ENCODE measurements at regions not wholly inside any gene's neighbourhood (a gene's known extent, or its start where the extent isn't known, plus 50 kb on each side); places are given as distances from the start of the nearest gene placed in this dataset.
A peak's percentile ranks its signal among the peaks of the same experiment; 100 is the strongest.
"Not testable (repeated sequence)": the region's sequence is repeated elsewhere in the genome, so short reads cannot be mapped to it uniquely, and the experiment has no call there.

DNA sequence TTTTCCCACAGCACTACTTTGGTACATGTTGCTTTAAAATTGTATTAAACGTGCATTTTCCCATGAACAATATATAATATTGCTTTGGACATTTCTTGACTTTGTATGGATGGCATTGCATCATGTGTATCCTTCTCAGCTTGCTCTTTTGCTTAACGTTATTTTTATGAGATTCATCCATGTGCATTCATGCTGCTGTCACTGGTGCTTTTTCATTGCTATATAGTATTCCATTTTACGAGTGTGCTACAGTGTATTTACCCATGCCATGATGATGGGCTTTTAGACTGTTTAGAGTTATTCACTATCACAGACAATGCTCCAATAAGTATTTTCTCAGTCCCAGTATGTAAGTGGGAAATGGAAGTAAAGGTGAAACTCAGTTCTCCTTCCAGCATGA, 195.2 kb upstream of the COX10 start:
- no peak for DNase-seq

DNA sequence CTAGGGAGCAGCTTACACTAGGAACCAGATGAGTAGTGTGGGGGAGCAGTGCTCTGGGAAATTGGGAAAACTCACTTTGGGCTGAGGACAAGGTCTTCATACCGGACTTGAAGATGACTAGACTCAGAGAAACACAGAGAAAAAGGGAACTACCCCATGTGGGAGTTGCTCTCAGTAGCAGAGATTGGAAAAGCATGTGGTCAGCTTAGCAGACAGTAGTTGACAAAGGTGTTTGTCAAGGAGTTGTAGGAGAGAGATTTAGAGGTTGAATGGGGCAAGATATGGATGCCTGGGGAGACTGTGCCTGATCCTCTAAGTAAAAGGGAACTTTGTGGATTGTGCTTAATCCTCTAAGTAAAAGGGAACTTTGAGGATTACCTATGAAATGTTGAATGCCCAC, 194.5 kb upstream of the COX10 start:
- no peak for DNase-seq

DNA sequence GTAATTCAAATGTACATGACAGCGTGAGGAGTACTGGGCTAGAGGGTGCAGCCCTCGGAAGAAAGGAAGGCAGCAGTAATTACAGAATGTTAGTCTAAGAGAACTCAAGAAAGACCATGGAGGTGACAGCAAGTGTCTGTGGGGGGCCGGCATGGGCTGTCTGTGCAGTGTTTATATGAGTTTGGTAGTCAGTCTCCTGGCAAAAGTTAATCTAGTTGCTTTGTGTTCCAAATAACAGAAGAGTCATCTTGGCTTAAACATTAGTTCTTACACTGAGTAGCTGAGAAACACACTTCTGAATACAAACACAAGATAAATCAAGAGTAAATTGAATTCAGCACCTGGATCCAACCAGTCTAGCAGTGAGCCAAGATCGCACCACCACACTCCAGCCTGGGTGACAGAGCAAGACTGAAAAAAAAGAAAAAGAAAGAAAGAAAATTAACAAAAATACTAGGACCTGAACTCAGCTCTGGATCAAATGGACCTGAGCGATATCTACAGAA, 189.3 kb upstream of the COX10 start:
- no peak for DNase-seq

DNA sequence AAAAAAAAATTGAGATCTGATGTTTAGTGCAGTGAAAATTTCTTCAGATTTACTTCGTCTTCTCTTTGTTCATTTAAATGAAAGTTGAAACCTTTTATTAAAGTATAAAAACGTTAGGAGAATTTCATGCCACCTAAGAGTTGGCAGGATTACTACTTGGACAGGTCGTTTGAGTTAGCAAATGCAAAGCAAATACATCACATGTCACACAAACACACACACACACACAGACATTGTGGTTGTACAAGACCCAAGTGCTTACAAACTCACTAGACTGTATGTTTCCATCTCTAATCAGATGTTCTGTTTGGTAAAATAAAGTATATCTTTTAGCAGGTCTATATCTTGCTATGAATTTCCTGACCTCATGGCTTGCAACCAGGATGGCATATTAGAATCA, 185.6 kb upstream of the COX10 start:
- DNase-seq, result no peak

DNA sequence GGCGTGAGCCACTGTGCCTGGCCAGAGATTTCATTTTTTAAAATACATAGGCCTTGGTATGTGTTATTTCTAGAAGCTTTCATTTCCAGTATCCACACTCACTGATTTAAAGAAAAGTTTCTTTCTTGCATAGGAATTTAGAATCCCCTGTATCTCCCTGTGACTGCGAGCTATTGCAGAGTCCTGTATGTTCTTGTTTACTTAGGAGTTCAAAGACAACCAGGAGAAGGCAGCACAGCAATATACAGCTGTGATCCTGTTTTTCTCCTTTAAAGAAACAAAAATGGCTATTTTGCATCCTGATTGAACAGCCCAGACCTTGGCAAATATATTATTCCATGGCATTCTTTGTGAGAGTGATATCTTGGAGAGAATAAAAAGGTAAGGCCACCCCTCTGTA, 185.0 kb upstream of the COX10 start:
- DNase-seq, result no peak

DNA sequence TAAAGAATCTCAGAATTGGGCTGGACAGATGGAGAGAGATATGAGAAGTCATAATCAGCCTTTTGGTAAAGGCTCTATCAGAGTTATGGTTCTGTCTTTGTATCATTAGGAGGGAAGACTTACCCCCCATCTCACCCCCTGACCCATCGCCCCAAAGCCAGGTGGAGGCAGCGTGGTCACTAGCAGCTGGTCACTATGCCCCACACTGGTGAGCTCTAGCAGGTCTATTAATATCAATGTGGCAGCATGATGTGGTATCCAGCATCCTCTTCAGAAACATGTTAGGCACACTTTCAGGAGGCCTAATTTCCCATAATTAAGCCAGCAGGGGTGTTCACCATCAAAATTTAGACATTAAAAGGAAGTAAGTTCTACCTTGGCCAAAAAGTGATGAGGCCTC, 183.8 kb upstream of the COX10 start:
- DNase-seq, result no peak

DNA sequence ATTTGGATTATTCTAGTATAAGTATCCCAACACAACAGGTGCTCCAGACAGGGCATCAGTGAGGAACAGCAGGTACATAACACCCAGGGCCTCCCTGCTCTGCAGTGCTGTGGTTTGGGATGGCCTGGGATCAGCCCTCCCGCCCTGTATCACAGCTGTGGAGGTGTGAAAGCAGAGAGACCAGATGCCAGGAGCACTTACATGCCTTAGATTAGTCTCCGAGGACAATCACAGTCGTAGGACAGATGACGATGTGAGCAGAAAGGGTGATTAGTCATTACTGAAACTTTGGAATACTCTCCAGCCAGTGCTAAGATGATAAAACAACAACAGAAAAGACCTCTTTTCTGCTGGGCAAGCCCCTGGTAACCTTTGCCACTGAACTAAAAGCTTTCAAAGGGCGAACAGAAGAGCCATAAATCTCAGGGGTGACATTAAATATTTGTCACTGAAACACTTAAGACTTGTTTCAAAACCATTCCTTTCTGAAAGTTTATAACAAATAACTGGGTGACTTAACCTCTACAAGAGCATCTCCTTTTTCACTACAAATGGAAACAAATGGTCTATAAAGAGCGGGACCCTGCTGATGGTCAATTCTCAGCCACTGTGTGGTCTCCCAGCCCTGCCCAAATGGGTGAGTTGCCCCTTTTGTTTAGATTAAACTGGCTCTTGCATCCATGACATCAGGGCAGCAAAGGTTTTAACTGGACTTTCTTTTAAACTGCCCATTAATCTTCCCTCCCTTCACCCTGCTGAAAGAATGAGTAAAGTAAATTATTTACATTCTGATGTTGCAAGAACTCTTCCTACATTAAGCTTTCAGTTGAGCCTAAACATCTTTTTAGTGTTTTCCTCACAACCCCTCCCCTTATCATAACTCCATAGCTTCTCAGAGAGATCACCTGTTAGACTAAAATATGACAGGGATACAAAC, 183.1 kb upstream of the COX10 start:
- no peak for DNase-seq

DNA sequence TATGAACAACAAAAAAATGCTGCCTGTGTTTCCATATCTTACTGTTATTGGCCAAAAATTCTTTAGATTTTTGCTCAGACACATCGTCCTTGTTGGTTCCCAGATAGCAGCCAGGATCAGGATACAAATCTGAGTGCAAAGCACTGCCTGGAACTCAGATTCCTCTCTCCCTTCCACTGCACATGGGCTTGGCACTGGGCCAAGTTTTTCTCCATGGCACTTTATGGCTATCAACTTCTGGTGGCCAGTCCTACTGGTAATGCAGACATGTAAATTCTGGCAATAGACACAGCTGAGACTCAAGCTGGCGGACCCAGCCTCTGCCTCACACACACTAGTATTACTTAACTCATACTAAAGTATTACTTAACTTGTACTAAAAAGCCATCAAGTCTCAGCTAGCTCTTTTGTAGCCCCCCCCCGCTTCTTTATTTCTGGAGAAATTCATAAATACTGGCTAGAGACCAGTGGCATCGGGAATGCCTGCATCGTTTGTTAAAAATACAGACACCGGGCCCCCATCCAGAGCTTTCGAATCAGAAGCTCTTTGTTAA, 181.2 kb upstream of the COX10 start:
- DNase-seq, result no peak

DNA sequence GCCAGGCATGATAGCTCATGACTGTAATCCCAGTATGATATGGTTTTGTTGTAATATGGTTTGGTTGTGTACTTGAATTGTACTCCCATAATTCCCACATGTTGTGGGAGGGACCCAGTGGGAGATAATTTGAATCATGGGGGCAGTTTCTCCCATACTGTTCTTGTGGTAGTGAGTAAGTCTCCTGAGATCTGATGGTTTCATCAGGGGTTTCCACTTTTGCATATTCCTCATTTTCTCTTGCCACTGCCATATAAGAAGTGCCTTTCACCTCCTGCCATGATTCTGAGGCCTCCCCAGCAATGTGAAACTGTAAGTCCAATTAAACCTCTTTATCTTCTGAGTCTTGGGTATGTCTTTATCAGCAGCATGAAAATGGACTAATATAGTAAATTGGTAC, 160.3 kb upstream of the COX10 start:
- not testable (repeated sequence) for DNase-seq

DNA sequence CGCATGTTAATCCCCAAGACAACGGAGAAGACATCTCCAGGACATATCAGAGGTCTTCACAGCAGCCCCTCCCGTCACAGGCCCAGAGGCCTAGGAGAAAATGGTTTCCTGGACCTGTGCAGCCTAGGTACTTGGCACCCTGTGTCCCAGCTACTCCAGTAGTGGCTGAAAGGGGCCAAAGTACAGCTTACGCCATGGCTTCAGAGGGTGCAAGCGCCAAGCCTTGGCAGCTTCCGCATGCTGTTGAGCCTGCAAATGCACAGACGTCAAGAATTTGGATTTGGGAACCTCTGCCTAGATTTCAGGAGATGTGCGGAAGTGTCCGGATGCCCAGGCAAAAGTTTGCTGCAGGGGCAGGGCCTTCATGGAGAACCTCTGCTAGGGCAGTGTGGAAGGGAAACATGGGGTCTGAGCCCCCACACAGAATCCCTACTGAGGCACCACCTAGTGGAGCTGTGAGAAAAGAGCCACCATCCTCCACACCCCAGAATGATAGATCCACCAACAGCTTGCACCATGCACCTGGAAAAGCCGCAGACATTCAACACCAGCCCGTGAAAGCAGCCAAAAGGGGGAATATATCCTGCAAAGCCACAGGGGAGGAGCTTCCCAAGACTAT, 159.3 kb upstream of the COX10 start:
- no peak for DNase-seq

DNA sequence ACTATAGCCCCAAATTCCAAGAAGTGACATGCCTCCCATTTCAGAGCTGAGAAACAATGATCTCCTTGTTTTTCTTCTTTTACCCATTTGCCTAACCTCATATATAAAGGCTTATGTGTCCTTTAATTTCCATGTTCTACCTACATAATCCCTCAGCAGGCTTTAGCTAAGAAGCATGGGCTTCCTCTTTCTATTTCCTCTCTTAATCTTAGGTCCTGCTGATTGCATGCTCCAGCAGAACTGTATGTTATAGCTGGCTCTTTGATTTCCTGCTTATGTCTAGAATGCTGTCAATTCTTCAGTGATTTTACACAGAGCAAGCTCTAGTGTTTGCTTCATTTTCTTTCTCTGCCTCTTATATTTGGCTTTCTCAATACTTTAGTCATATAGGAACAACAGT, 151.7 kb upstream of the COX10 start:
- DNase-seq, result no peak

DNA sequence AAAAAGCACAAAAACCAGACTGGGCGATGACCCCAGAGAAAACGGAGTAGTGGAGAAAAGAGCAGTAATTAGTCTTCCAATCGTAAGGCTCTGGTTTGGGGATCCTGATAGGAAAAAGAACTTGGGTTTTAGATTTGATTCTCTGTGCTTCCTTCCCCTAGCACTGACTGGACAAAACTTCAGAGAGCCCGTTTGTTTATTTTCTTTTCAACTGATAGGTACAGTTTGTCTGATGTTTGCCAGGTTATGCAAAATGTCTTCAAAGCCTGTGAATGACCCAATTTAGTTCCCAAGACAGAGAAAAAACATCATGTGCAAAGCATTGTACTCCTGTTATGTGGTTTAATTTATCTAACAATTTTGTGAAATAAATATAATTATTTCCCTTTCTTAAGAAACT, 151.1 kb upstream of the COX10 start:
- DNase-seq, result no peak

DNA sequence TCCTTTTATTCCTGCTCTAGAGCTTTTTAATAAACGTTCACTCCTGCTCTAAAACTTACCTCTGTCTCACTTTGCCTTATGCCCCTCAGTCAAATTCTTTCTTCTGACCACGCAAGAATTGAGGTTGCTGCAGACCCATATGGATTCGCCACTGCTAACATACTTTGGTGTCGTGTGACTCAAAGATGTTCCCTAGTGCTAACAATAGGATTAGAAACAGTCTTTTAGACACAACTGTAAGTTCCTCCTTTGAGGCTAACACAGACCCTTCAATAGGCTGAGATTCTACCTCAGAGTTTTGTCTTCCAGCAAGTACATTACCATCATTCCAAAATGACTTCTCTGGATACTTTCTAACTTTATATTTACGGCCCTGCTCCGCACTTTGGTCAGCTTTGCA, 149.5 kb upstream of the COX10 start:
- DNase-seq, result no peak

DNA sequence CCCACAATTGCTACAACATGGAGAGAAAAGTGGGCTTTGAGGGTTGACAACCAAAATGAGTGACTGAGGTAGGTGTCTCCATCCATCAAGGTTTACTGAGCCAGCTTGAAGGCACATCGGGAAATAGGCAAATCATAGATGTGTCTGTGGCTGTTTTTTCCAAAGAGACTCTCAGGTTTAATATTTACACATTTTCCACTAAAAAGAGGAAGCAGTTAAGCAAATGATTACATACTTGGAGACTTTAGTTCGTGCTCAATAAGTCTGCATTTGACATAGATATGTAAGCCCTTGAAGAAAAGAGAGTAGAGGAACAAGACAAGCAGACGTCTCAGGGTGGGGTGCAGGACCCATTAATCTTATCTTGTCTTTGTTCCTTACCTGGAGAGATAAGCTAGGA, 148.9 kb upstream of the COX10 start:
- no peak for DNase-seq

DNA sequence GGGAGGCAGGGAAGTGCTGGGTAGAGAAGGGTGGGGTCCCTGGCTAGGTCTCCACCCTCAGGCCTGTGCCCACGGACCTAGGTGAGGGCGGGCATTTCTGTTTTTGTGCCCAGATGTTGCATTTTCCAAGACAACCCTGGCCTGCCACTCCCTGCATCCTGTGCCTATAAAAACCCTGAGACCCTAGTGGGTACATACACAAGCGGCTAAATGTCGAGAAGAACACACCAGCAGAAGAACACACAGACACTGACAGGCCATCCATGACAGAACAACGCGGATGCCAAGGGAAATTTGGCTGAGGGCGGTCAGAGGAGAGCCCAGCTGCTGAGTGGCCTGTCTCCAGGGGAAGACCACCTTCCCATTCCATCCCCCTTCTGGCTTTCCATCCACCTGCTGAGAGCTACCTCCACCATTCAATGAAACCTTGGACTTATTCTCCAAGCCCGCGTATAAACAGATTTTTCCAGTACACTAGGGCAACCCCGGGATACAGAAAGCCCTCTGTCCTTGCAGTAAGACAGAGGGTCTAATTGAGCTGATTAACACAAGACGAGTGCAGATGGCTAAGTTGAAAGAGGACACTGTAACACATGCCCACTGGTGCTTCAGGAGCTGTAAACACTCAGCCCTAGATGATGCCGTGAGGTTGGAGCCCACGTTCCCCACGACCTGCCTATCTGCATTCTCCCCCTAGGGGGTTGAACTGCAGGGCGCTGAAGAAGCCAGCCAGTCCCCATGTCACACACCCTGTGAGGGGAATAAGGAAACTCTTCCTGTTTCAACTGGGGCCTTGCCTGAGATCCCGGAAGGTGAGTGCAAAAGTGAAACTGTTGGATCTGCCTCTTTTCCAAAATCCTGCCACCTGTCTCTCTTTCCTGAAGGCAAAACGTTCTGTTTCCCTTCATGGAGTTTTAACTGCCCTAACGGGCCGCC, 147.2 kb upstream of the COX10 start:
- no peak for DNase-seq

DNA sequence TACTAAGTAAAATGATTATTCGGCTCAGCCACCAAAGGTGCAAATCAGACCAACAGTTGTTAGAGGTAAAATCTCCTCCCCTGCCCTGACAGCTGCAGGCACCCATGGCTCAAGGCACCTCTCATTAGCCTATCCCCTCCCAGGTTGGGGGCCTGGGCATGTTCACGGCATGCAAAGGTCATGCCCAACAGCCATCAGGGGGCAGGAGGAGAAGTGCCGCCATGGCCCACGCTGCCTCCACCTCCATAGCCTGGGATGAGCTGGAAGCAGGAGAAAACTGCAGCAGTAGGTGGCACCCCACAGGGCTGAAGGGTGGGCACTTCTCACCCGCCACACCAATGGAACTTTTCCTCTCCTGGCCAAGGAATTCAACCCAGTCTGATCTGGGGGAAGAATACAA, 146.4 kb upstream of the COX10 start:
- no peak for DNase-seq

DNA sequence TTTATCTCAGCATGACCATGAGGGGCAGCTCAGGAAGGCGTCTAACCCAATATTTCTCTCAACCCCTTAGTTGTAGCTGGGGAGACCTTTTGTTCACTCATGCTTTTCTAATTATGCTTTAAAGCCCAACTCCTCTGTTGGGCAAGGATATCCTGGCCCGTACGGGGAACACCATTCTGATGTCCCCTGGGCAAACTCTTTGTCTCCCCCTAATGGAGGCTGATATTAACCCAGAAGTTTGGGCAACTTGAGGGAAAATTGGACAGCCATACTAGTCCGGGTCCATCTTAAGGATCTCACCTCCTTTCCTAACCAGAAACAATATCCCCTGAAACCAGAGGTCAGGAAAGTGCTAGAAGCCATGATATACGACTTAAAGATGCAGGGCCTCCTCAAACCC, 143.7 kb upstream of the COX10 start:
- DNase-seq, result no peak

DNA sequence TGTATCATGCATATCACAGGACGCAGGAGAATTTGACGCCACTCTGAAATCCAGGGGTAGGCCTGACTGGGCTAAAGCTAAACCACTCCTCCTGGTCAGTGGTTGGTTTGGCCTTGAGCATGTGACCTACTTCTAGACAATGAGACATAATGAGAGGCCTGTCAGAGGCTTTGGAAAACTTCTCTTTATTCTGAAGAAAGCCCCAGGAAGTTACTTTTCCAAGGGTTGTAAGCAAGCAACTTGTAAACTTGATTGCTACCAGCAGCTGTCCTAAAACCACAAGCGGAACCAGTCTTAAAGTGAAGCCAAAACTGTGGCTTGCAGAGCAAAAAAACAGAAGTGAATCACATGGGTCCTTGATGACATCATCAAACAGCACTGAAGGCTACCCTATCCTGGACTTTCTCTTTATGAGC, 138.2 kb upstream of the COX10 start:
- DNase-seq, result peak; percentile 33

DNA sequence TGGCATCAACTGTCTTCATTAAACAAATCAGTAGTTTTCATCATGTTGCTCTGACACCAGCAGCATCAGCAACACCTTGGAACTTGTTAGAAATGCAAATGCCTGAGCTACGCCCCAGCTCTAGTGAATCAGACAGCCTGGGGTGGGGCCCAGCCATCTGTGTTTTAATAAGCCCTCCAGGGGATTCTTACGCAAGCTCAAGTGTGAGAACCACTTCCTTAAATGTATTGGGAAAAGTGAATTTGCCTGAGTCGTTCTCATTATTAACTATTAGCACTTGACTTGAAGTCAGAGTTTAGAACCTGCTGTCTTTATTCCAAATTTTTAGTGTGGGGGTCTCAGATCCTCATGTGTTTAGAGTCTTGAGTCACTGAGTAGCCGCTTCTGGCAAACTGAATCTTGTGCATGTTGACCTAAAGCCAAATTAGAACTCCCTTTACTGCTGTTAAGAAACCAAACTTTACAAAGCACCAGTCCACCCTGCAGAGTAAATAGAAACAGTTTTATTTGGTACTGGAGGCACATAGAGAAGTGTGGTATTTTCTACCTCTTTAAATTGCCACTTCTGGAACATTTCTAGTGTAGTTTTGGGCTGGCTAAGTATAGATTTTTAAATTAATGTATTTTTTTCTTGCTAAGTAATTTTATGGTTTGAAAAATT, 137.4 kb upstream of the COX10 start:
- peak; percentile 13 for DNase-seq

DNA sequence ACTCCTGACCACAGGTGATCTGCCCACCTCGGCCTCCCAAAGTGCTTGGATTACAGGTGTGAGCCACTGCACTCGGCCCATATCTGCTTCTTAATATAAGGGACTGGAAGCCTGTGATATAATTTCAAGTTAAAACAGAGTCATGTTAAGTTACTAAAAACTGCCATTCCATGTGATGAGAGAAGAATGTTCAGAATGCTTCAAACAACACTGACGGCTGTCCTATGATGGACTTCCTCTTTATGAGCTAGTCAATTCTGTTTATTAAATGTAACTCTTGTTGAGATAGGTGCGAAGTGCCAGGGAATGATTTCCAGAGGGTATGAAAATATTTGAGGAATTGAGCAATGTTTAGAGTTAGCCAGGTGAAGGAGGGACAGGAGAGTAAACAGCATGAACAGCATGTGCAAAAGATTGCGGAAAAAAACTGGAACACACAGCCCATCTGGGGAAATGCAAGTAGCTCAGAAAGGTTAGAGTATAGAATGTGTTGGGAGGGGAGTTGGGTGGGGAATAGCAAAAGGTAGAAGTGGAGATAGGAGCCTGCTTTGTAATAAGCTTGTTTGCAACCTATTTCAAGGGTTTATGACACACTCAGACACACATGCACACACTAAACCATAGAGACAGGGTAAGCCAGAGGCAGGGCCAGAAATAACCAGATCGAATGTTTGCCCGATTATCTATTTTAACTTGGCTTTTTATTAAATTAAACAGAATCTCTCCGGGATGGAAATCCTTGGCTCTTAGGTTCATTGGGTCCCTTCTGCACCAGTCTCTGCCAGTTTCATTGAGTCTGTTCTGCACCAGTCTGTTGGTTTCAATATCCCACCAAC, 135.6 kb upstream of the COX10 start:
- DNase-seq, result no peak

DNA sequence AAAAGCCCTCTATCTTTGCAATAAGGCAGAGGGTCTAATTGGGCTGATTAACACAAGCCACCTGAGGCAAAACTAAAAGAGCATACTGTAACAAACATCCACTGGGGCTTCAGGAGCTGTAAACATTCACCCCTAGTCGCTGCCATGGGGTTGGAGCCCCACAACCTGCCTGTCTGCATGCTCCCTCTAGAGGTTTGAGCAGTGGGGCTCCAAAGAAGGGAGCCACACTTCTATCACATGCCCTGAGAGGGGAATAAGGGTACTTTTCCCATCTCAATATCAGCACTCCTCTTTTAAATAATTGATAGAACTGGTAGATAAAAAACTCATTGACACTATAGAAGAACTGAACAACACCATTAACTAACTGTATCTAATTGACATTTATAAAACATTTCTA, 130.1 kb upstream of the COX10 start:
- DNase-seq, result no peak

Measured in CD4-positive, alpha-beta T cell treated with Interleukin-21 for 1 hour (primary cell).